GM23338 (cell line): ENCODE measurements at regions not wholly inside any gene's neighbourhood (a gene's known extent, or its start where the extent isn't known, plus 50 kb on each side); places are given as distances from the start of the nearest gene placed in this dataset.

Experiments used
- EZH2 ChIP-seq: fragments of 200-600 bp; sonication (generic); IDR thresholded peaks from one replicate; pipeline ENCODE4 v1.8.0; 2017; ENCODE audit warnings: antibody characterized with exemption, mild to moderate bottlenecking, low read depth; ENCODE audit not compliant: unreplicated experiment
- EZH2phosphoT487 ChIP-seq: fragments of 200-600 bp; sonication (generic); IDR thresholded peaks from one replicate; pipeline ENCODE4 v1.8.1; 2018; ENCODE audit warnings: antibody characterized with exemption; ENCODE audit not compliant: unreplicated experiment
- JUNB ChIP-seq: IDR thresholded peaks from one replicate; pipeline ENCODE4 v1.6.1; 2016; ENCODE audit warnings: antibody characterized with exemption; ENCODE audit not compliant: unreplicated experiment
- NANOG ChIP-seq: IDR thresholded peaks from 2 replicates; pipeline ENCODE4 v1.6.1; 2016; ENCODE audit warnings: antibody characterized with exemption, borderline replicate concordance
- POLR2AphosphoS5 ChIP-seq: IDR thresholded peaks from 2 replicates; pipeline ENCODE4 v1.6.1; 2016; ENCODE audit warnings: antibody characterized with exemption, low read depth
- STAT1 ChIP-seq: IDR thresholded peaks from one replicate; pipeline ENCODE4 v1.6.1; 2016; ENCODE audit warnings: antibody characterized with exemption; ENCODE audit not compliant: unreplicated experiment
- TF ChIP-seq, protein P1 (sequence below), 2 experiments: fragments of 200-600 bp in 1 of 2; sonication (generic) in 1 of 2; conservative IDR thresholded peaks; 2 replicates each; pipeline versions ENCODE4 v1.5.1 to v1.6.1; 2016 to 2017; ENCODE audit warnings: antibody characterized with exemption in 2 of 2, low read depth in 2 of 2, mild to moderate bottlenecking in 2 of 2, moderate library complexity in 1 of 2
- TF ChIP-seq, protein P2 (sequence below): IDR thresholded peaks from 2 replicates; pipeline ENCODE4 v1.6.1; 2016; ENCODE audit warnings: antibody characterized with exemption
- TF ChIP-seq, protein P3 (sequence below): IDR thresholded peaks from one replicate; pipeline ENCODE4 v1.6.1; 2018; ENCODE audit warnings: antibody characterized with exemption; ENCODE audit not compliant: unreplicated experiment

DNA sequence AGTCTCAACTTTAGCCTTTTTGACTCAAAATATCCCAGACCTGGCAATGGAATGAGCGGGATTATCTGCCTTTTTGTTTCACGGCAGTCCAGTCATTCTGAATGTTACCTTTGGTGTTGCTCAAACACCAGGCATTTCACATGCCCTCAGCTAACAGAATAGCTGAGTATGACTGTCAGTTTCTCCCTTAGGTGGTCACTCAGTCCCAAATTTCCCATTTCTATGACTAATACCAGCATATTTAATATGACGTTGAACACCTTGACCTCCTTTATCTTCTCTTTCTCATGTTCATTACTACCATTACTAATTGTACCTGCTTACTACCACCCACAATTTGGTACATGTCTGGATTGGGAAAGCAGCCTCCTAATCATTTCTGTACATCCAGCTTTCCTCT, 65.2 kb downstream of the EDN1 start:
- TF ChIP-seq EZH2 (no peak), EZH2phosphoT487 (no peak), POLR2AphosphoS5 (no peak), NANOG (no peak), STAT1 (no peak), JUNB (no peak)
- TF ChIP-seq, protein P1, sequence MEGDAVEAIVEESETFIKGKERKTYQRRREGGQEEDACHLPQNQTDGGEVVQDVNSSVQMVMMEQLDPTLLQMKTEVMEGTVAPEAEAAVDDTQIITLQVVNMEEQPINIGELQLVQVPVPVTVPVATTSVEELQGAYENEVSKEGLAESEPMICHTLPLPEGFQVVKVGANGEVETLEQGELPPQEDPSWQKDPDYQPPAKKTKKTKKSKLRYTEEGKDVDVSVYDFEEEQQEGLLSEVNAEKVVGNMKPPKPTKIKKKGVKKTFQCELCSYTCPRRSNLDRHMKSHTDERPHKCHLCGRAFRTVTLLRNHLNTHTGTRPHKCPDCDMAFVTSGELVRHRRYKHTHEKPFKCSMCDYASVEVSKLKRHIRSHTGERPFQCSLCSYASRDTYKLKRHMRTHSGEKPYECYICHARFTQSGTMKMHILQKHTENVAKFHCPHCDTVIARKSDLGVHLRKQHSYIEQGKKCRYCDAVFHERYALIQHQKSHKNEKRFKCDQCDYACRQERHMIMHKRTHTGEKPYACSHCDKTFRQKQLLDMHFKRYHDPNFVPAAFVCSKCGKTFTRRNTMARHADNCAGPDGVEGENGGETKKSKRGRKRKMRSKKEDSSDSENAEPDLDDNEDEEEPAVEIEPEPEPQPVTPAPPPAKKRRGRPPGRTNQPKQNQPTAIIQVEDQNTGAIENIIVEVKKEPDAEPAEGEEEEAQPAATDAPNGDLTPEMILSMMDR (conservative IDR thresholded peaks at IDR 0.05; ENCODE audit: low read depth in 2 of 2) = no peak
- TF ChIP-seq, protein P2, sequence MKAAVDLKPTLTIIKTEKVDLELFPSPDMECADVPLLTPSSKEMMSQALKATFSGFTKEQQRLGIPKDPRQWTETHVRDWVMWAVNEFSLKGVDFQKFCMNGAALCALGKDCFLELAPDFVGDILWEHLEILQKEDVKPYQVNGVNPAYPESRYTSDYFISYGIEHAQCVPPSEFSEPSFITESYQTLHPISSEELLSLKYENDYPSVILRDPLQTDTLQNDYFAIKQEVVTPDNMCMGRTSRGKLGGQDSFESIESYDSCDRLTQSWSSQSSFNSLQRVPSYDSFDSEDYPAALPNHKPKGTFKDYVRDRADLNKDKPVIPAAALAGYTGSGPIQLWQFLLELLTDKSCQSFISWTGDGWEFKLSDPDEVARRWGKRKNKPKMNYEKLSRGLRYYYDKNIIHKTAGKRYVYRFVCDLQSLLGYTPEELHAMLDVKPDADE = no peak
- TF ChIP-seq, protein P3, sequence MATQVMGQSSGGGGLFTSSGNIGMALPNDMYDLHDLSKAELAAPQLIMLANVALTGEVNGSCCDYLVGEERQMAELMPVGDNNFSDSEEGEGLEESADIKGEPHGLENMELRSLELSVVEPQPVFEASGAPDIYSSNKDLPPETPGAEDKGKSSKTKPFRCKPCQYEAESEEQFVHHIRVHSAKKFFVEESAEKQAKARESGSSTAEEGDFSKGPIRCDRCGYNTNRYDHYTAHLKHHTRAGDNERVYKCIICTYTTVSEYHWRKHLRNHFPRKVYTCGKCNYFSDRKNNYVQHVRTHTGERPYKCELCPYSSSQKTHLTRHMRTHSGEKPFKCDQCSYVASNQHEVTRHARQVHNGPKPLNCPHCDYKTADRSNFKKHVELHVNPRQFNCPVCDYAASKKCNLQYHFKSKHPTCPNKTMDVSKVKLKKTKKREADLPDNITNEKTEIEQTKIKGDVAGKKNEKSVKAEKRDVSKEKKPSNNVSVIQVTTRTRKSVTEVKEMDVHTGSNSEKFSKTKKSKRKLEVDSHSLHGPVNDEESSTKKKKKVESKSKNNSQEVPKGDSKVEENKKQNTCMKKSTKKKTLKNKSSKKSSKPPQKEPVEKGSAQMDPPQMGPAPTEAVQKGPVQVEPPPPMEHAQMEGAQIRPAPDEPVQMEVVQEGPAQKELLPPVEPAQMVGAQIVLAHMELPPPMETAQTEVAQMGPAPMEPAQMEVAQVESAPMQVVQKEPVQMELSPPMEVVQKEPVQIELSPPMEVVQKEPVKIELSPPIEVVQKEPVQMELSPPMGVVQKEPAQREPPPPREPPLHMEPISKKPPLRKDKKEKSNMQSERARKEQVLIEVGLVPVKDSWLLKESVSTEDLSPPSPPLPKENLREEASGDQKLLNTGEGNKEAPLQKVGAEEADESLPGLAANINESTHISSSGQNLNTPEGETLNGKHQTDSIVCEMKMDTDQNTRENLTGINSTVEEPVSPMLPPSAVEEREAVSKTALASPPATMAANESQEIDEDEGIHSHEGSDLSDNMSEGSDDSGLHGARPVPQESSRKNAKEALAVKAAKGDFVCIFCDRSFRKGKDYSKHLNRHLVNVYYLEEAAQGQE = no peak
